NCI-H2081 (cell line): ENCODE measurements at regions not wholly inside any gene's neighbourhood (a gene's known extent, or its start where the extent isn't known, plus 50 kb on each side); places are given as distances from the start of the nearest gene placed in this dataset.
"Not testable (repeated sequence)": the region's sequence is repeated elsewhere in the genome, so short reads cannot be mapped to it uniquely, and the experiment has no call there.

Source experiments
- DNase-seq, 2 experiments: peaks; one replicate each; lab custom pipeline; 2025; lab: John Stamatoyannopoulos, UW

GRCh38 chr7:98727146-98727709 is 110.1 kb downstream of the NPTX2 start:
- no peak for DNase-seq

- no peak for DNase-seq
Observed at GRCh38 chr7:98728555-98728954, 111.5 kb downstream of the NPTX2 start.

GRCh38 chr7:98729121-98729520 is 112.0 kb downstream of the NPTX2 start:
- DNase-seq: no peak

GRCh38 chr7:98730326-98730725 is 113.2 kb downstream of the NPTX2 start:
- DNase-seq: no peak

- DNase-seq: no peak
Observed at GRCh38 chr7:98731651-98732050, 114.6 kb downstream of the NPTX2 start.

- peak; percentile 22 to 30 for DNase-seq
Observed at GRCh38 chr7:98733036-98733435, 116.0 kb downstream of the NPTX2 start.

GRCh38 chr7:98735801-98736200 is 118.7 kb downstream of the NPTX2 start:
- DNase-seq: no peak

GRCh38 chr7:98736461-98736860 is 119.4 kb downstream of the NPTX2 start:
- DNase-seq: not testable (repeated sequence)

GRCh38 chr7:98737176-98737575 is 120.1 kb downstream of the NPTX2 start:
- no peak for DNase-seq

- DNase-seq: no peak
Observed at GRCh38 chr7:98740643-98741042, 123.6 kb downstream of the NPTX2 start.

GRCh38 chr7:98745722-98746318 is 124.0 kb downstream of the TMEM130 start:
- peak; percentile 56 for DNase-seq

- DNase-seq: no peak
Observed at GRCh38 chr7:98748090-98748489, 121.7 kb downstream of the TMEM130 start.

GRCh38 chr7:98753176-98753575 is 116.6 kb downstream of the TMEM130 start:
- no peak for DNase-seq

GRCh38 chr7:98753989-98754479 is 115.8 kb downstream of the TMEM130 start:
- peak; percentile 22 to 63 for DNase-seq

GRCh38 chr7:98755138-98755898 is 114.5 kb downstream of the TMEM130 start:
- DNase-seq: no peak

GRCh38 chr7:98758157-98758556 is 111.7 kb downstream of the TMEM130 start:
- DNase-seq: no peak

- no peak for DNase-seq
Observed at GRCh38 chr7:98760201-98760651, 109.6 kb downstream of the TMEM130 start.

- no peak for DNase-seq
Observed at GRCh38 chr7:98761225-98761624, 108.6 kb downstream of the TMEM130 start.

GRCh38 chr7:98762620-98763019 is 107.2 kb downstream of the TMEM130 start:
- no peak for DNase-seq

- no peak for DNase-seq
Observed at GRCh38 chr7:98763441-98763840, 106.4 kb downstream of the TMEM130 start.

- DNase-seq: no peak
Observed at GRCh38 chr7:98764946-98765345, 104.9 kb downstream of the TMEM130 start.

- DNase-seq: not testable (repeated sequence)
Observed at GRCh38 chr7:98770085-98770484, 99.7 kb downstream of the TMEM130 start.

- DNase-seq: no peak
Observed at GRCh38 chr7:98771519-98771918, 98.3 kb downstream of the TMEM130 start.
